ENCODE measurements at regions not wholly inside any gene's neighbourhood (a gene's known extent, or its start where the extent isn't known, plus 50 kb on each side); places are given as distances from the start of the nearest gene placed in this dataset.

GRCh38 chr13:61898207-61898606, 482.6 kb upstream of the PCDH20 start:
- Histone ChIP-seq H3K4me3 (ENCODE audit: insufficient read depth, low read depth, low read length) (no peak overlapping the region), H3K4me2 (ENCODE audit: low read depth, low read length) (no peak overlapping the region), H2AK9ac (replicated peaks; ENCODE audit: low read depth, low read length, poor library complexity) (no peak overlapping the region), H2BK5ac (ENCODE audit: low read depth, low read length, poor library complexity, severe bottlenecking) (no peak overlapping the region), H4K5ac (ENCODE audit: low read depth, low read length) (no peak overlapping the region), H3K9ac (ENCODE audit: low read depth, low read length) (no peak overlapping the region), H3K23ac (ENCODE audit: low read depth, low read length) (no peak overlapping the region), H3K27ac (ENCODE audit: insufficient read depth, low read length) (no peak overlapping the region), H3K4ac (ENCODE audit: low read depth, low read length) (no peak overlapping the region), H3K9me3 (ENCODE audit: control insufficient read depth, insufficient read depth, low read length) (no peaks in the 10 kb centered on the region), H2AK5ac (ENCODE audit: low read depth, low read length) (no peak overlapping the region), H3K14ac (replicated peaks; ENCODE audit: low read depth, low read length) (no peak overlapping the region), H3K18ac (ENCODE audit: low read depth, low read length) (no peak overlapping the region), H3K79me1 (ENCODE audit: low read depth in 1 of 2, low read length in 2 of 2) (no peaks in the 10 kb centered on the region), H3K36me3 (ENCODE audit: control insufficient read depth, insufficient read depth, low read length) (no peaks in the 10 kb centered on the region), H4K8ac (ENCODE audit: low read depth in 2 of 2, low read length in 2 of 2) (no peak overlapping the region), H4K20me1 (ENCODE audit: insufficient read depth, low read length) (no peaks in the 10 kb centered on the region), H2BK15ac (ENCODE audit: low read depth, low read length) (no peak overlapping the region), H2BK20ac (ENCODE audit: low read depth, low read length) (no peak overlapping the region), H2BK120ac (ENCODE audit: low read depth, low read length) (no peak overlapping the region), H2AFZ (replicated peaks; ENCODE audit: low read length, poor library complexity) (no peak overlapping the region), H3K27me3 (ENCODE audit: control insufficient read depth, insufficient read depth, low read length) (no peaks in the 10 kb centered on the region), H3K9me1 (ENCODE audit: insufficient read depth, low read length) (no peaks in the 10 kb centered on the region), H3K4me1 (ENCODE audit: control insufficient read depth, insufficient read depth, low read length) (no peaks in the 10 kb centered on the region), H3K56ac (ENCODE audit: extremely low read depth, insufficient read depth, low read length) (no peak overlapping the region), H4K91ac (ENCODE audit: insufficient read depth, low read depth, low read length) (no peak overlapping the region)
- no peak for TF ChIP-seq FOS (IDR thresholded peaks at IDR 0.05; ENCODE audit: low read depth, low read length)
- TF ChIP-seq RFX5 (IDR thresholded peaks at IDR 0.05; ENCODE audit: low read depth, low read length) = no peak
- TF ChIP-seq CEBPB (IDR thresholded peaks at IDR 0.05; ENCODE audit: low read depth, low read length) = no peak
- TF ChIP-seq MXI1 (IDR thresholded peaks at IDR 0.05; ENCODE audit: borderline replicate concordance, low read depth, low read length) = no peak
- no peak for TF ChIP-seq BHLHE40 (IDR thresholded peaks at IDR 0.05; ENCODE audit: low read depth, low read length)
- no peak for TF ChIP-seq POLR2A (IDR thresholded peaks at IDR 0.05; ENCODE audit: low read depth, low read length)
- TF ChIP-seq USF2 (IDR thresholded peaks at IDR 0.05; ENCODE audit: low read depth, low read length) = no peak
- in situ Hi-C loops (cut with MboI; ENCODE audit: low sequenced_read_pairs) = no loop called here
- BruUV-seq (replicated peaks) = no TSS peak
- CTCF ChIA-PET = no interaction called here
- DNase-seq = no peak
- WGBS, 2 experiments (ENCODE audit: extremely low coverage in 2 of 2, insufficient read length in 1 of 2) = no CpG with 5 or more reads among the region's 2 CpGs
- ATAC-seq (ENCODE audit: low read depth) = no peak
- dilution Hi-C loops (cut with HindIII; ENCODE audit: low sequenced_read_pairs, unreplicated experiment) = no loop called here
- POLR2A ChIA-PET (ENCODE audit: unreplicated experiment) = no interaction called here
- intact Hi-C loops (cut with micrococcal nuclease) = no loop called here
